D721Med (cell line): ENCODE measurements at regions not wholly inside any gene's neighbourhood (a gene's known extent, or its start where the extent isn't known, plus 50 kb on each side); places are given as distances from the start of the nearest gene placed in this dataset.

Source experiments
- DNase-seq: peaks from one replicate; pipeline ENCODE4 v3.0.0; 2011; ENCODE audit warnings: low spot score; ENCODE audit not compliant: insufficient read length
- FAIRE-seq: peaks from 2 replicates; lab custom pipeline; 2011; peaks lifted over from hg19 to GRCh38; lab: Jason Lieb, UNC
- TF ChIP-seq, protein P1 (sequence below): IDR thresholded peaks from 2 replicates; pipeline ENCODE4 v1.5.1; 2012; ENCODE audit warnings: mild to moderate bottlenecking, control low read depth; ENCODE audit not compliant: insufficient read depth; ENCODE audit errors: missing control alignments

DNA sequence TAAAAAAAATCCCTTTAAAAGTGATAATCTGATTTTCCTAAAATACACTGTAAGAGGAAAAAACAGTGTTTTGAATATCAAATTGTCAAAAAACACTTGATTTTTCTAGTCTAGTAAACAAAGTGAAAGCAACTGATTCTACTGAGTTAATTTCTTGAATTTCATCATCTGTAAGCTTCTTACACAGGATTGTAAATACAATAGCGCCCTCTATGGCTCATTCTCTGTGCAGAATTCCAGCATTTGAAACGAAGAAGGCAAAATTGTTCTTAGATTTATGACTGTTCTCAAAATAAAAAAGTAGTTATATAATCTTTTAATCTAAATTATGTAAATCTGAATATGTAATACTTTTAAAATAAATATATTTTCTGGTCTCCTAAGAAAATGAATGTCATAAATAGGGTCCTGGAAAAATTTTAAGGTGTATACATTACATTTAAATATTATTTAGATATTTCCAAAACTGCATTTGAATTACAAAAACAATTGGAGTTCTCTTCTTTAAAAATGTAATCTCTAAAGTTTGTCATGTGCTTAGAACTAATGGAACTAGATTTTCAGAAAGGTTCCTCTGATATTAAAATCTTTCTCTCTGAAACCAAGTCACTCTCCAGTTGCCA, 176.9 kb upstream of the MC4R start:
- FAIRE-seq, result peak; percentile 100
- TF ChIP-seq, protein P1, sequence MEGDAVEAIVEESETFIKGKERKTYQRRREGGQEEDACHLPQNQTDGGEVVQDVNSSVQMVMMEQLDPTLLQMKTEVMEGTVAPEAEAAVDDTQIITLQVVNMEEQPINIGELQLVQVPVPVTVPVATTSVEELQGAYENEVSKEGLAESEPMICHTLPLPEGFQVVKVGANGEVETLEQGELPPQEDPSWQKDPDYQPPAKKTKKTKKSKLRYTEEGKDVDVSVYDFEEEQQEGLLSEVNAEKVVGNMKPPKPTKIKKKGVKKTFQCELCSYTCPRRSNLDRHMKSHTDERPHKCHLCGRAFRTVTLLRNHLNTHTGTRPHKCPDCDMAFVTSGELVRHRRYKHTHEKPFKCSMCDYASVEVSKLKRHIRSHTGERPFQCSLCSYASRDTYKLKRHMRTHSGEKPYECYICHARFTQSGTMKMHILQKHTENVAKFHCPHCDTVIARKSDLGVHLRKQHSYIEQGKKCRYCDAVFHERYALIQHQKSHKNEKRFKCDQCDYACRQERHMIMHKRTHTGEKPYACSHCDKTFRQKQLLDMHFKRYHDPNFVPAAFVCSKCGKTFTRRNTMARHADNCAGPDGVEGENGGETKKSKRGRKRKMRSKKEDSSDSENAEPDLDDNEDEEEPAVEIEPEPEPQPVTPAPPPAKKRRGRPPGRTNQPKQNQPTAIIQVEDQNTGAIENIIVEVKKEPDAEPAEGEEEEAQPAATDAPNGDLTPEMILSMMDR, result peak; percentile 94
- peak; percentile 56 for DNase-seq

GRCh38 chr18:60552948-60553347, 180.4 kb upstream of the MC4R start:
- DNase-seq, result no peak
- FAIRE-seq, result no peak
- TF ChIP-seq, protein P1, result no peak

DNA sequence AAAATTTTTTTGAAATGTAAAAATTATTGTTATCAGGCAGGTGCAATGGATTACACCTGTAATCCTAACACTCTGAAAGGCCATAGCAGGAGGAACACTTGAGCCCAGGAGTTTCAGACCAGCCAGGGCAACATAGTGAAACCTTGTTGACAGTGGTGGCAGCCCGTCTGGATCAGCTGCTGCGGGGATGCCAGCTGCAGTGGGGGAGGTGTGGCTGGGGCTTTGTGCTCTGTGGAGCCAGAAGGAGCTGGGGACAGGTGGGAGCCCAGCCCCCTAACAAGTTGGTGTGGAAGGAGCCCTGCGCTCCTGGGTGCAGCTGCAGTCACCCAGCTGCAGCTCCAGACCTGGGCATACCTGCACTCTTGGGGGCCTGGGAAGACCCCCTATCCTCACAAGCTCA, 182.4 kb upstream of the MC4R start:
- no peak for DNase-seq

DNA sequence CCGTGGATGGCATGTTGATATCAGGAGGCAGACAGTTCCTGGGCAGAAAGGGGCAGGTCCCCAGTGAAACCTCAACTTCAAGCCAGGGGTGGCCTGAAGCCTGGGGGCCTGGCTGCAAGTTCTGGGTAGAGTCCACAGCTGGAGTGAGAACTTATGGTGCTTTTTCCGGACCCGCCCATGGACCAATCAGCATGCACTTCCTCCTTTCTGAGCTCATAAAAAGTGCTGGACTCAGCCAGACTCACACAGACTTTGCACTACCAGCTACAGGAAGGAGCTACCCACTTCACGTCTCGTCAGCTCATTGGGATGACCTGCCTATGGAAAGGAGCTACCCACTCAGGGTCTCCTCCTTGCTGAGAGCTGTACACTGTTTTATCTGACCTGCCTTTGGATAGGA, 183.1 kb upstream of the MC4R start:
- no peak for FAIRE-seq
- TF ChIP-seq, protein P1, result no peak
- DNase-seq, result no peak

More for the DNA sequence above, 182.4 kb upstream of the MC4R start:
- no peak for FAIRE-seq
- TF ChIP-seq, protein P1, result no peak

DNA sequence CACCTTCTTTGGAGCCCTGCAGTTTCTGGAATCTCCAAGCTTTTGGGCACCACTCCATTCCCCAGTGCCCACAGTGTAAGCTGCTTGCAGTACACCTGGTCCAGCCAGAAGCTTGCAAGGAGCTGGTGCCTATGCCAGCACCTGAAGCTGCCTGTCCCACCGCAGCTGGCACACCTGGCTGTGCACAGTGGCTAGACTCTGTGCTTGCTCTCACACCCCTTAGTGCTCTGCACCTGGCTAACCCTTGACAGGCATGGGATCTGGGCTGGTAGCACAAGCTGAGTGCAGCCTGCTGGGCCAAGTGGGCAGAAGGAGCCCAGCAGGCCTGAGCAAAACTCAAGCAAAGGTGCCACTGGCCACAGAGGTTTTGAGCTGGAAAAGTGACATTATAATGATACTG, 183.8 kb upstream of the MC4R start:
- TF ChIP-seq, protein P1, result no peak
- FAIRE-seq (no peak), DNase-seq (no peak)

GRCh38 chr18:60560071-60560470, 187.5 kb upstream of the MC4R start:
- FAIRE-seq (no peak), DNase-seq (no peak)
- TF ChIP-seq, protein P1, result no peak

GRCh38 chr18:60563082-60563481, 190.5 kb upstream of the MC4R start:
- TF ChIP-seq, protein P1, result no peak
- DNase-seq (no peak), FAIRE-seq (peak; percentile 92)
